T-helper 2 cell (primary cell): ENCODE measurements at regions not wholly inside any gene's neighbourhood (a gene's known extent, or its start where the extent isn't known, plus 50 kb on each side); places are given as distances from the start of the nearest gene placed in this dataset.
"Not testable (repeated sequence)": the region's sequence is repeated elsewhere in the genome, so short reads cannot be mapped to it uniquely, and the experiment has no call there.

Experiments
- DNase-seq, 5 experiments: peaks; one replicate each; pipeline versions ENCODE4 v3.0.0 to v3.0.0-alpha.2; 2012 to 2022

DNA sequence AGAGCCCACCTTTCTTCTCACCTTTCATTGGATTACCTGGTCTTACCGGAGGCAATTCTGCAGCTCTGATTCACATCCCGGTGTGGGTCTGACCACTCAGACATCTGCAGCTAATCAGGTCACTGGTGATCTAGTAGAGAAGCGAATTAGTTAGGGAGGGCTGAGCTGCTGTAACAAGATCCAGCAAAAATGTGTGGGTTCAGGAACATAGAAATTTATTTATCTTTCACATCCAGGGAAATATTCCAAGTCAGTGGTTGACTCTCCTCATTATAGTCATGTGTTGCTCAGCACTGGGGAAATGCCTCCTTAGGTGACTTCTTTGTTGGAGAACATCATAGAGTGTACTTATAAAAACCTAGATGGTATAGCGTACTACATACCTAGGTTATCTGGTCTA, 218.7 kb upstream of the PELI2 start:
- no peak for DNase-seq

DNA sequence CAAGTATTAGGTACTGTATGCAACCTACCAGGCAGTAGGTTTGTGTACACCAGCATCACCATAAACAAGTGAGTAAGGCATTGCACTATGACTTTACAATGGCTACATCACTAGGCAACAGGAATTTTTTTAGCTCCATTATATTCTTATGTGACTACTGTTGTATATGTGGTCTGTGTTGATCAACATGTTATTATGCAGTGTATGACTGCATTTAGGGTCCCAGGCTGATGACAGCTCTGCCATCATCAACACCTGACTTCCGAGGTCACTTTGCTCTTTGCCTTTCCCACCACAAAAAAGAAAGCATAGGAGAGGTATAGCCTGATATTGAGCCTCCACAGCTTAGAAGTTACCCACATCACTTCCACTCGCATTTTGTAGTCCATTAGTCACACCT, 217.5 kb upstream of the PELI2 start:
- DNase-seq, result no peak

DNA sequence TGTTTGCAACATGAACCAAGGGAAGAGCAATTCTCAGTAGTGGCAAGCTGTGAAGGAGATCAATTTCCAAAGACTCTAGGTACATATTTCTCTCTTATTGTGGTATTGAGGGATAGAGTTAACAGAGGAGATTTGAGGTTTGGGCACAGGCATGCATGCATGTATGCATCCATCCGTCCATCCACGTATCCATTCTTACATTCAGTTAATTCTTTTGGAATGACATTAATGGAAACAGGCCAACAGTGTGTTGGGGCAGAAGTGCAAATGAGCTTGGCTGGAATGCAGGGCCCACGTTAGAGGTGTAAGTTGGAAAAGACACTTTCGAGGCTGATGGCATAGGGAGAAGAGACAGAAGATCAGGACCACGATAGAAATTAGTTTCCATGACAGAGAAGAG, 216.9 kb upstream of the PELI2 start:
- DNase-seq, result no peak

DNA sequence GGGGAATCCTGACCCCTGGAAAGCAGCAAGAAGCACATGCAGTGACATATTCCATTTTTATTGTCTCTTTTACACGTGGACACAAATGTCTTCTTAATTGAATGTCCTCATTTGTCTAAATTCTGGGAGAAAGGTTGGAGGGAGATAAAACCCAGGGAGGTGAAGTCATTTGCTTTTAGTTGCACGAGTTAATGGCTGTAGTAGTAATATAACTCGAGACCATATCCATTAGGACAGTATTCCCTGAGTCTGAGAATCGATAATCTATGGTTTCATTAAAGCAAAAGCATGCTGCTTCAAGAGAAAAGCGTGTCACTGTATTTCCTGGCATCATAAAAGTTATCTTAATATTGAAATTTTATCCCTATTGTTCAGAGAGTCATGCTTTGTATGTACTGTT, 216.0 kb upstream of the PELI2 start:
- DNase-seq, result no peak

DNA sequence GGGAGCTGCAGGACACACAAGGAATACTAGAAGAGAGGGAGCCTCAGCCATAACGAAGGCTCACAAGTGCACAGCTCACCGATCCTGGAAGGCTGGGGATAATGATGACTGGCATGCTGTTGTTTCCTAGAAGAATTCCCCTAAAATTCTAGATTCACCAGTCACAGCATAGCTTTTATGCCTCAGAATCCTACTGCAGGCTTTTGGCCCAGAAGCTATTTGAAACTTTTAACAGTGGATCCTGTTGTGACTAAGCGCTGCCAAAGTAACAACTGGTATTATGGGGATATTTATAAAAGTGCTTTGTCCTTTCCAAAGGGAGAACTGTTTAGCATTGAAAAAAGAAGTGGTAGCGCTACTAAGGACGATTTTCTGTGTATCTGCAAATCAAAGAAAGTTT, 214.1 kb upstream of the PELI2 start:
- no peak for DNase-seq

DNA sequence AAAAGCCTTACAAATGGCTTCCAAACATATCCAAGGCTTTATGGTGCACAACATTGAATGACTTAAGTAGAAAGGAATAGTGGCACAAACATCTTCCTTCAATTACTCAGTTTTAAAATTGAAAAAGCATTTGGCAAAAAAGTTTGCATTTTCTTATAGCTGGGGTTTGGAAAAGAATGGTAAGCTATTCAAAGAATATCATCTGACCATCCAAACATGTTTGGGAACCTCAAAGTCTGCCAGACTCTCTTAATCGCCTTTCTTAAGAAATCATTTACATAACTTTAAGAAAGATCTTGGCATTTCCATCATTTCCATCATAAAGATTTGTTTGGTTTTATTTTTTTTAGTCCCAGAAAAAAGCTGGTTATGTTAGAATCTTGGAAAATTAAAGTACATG, 210.1 kb upstream of the PELI2 start:
- no peak for DNase-seq

DNA sequence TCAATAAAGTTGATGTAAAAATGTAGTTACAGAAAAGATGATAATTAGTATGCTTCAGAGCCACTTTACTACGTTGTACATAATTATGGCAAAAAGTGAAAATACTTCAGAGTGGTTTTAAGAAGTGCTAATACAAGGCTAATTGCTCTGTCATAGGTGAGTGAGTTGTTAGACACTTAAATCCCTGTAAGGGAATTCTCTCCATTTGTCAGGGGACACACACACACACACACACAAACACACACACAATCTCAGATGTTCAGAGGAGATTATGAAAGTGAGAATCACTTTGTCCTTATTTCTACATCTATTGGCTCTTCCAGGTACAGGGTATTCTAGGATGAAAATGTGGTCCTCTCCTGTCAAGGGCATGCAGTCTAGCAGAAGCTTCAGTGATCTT, 208.3 kb upstream of the PELI2 start:
- no peak for DNase-seq

DNA sequence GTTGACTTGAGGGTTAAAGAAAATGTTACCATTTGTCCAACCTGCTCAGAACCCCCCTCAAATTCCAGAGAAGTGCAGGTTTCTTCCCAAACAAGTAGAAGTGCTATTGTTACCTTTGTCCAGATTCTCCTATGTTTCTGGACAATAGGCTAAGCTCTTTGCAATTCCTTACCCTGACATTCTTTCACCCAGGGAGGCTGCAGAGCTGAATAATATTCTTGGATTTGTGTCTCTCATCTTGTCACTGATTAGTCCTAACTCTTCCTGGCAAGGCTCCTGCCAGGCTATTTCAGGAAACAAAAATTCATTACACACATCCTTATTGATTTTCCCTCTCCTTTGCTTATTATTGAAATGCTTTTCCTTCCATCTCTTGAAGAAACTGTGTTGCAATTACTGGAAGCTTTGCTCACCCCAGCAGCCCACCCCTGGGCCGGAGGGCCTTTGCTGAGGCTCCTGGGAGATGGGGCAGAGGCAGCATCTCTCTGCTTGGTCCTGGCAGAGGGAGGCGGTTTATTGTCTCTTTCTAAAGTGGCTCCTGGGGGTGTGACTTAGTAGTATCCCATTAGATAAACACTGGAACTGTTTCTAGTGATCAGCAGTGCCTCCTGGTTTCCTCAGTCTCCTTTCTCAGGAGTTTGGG, 207.5 kb upstream of the PELI2 start:
- no peak for DNase-seq

DNA sequence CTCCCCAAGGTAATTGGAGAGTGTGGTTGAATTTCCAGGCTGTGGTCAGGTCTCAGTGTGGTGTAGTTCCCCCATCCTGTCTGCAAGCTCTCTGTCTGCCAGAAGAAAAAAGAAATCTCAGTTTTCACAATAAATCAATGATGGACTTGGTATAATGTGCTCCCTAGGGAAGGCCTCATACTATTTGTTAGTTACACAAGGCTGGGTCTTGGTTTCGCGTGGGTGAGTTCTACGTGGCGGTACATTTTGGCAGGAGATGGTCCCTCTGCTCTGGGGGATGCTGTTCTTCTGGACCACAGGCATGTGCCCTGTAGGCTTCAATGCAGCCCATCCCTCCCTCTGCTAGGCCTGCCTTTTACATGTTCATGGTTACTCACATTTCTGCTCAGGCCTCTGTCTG, 206.4 kb upstream of the PELI2 start:
- DNase-seq, result no peak

DNA sequence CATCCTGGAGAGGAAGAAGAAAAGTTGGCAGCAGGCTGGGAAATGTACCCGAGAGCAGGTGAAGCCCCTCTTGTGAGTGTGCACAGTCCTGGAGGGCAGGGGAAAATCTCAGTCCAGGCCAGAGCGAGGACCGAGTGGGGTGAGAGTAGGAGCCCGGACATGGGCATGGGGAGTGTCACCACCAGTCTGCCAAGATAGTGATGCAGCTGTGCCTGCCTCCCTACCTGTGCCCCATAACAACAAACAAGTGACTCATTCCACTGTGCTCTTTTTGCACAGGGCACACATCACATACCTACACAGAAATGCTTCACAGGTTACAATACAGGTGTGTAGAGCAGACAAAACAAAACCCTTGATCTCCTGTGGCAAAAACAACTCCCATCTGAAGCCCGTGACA, 205.9 kb upstream of the PELI2 start:
- no peak for DNase-seq

DNA sequence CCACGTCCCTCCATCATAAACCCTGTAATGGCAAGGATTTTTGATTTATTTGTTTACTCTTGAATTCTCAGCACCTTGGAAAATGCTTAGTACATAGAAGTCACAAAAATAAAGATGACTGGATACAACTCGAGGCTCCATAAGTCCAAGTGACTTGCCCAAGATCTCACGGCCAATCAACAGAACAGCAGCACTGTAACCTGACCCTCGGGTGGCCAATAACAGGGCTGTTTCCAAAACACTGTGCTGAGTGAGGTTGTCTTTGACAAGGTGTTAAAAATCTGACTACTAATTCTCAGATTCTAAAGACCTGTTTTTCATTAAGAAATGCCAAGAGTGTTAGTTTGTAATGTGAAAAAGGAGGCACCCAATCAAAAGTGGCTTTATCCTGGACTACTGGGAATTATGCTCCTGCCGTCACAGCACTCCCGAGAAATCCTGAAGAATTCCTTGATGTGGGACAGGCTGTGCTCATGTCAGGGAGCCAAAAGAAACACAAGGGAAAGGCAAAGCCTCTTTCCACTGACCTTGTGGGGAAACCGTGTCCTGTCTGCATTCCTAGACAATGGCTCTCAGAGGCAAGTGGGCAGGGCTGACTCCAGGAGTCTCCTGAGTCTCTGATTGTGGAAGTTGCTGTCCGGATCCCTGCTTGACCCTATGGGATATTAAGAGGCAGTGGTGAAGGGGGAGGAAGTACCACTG, 204.7 kb upstream of the PELI2 start:
- DNase-seq, result no peak

DNA sequence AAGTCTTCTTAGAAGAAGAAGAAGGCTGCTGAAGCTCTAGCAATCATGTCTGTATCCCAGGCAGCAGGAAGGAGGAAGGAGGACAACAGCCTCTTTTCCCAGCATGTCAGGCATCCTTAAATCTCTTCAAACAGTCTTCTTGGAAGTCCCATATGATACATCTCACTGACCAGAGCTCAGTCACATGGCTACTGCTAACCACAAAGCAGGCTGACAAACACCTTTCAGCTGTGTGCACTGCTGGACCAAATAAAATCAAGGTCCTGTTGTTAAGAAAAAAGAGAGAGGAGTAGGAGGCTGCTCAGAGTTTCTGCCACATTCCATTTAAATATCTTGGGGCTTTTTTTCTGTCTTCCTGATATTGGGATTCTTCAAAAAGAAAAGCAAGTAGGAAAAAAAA, 203.4 kb upstream of the PELI2 start:
- no peak for DNase-seq

DNA sequence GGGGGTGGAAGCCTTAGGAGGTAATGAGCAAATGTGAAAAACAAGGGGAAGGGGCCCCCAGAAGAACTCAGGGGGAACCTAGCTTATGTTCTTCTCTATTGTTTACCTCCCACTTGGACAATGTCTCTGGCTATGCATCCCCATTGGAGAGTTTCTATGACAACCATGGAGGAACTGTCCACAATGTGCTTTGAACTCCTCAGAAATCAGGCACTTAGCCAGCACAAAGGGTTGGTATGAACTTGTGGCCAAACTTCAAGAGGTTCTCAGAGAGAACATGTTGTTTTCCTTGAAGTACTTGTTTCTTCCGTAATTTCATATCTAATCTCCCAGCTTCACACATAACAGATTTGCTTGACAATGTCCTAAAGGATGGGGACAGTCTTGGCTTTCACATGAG, 202.8 kb upstream of the PELI2 start:
- no peak for DNase-seq

DNA sequence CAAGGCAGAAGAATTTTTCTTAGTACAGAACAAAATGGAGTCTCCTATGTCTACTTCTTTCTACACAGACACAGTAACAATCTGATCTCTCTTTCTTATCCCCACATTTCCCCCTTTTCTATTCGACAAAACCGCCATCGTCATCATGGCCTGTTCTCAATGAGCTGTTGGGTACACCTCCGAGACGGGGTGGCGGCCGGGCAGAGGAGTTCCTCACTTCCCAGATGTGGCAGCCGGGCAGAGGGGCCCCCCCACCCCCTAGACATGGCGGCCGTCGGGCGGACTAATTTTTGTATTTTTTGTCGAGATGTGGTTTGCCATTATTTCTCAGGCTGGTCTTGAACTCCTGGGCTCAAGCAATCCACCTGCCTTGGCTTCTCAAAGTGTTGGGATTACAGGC, 198.4 kb upstream of the PELI2 start:
- not testable (repeated sequence) for DNase-seq

DNA sequence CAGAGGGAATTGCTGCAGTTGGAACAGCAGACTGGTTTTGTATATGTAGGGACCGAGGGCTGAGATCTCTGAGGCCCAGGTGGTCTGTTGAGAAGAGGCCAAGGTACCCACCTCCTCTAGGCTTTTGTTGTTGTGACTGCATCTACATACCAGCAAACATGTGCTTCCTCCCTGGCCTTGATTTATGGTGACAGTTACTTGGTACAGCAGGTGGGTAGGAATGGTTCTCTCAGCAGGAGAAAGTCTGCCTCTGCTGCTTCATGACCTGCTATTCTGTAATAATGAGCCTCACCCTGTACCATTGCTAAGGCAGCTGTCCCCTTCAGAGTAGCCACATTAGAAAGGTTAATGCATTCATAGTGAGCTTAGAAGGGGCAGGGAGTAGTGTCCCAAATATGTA, 196.7 kb upstream of the PELI2 start:
- no peak for DNase-seq

DNA sequence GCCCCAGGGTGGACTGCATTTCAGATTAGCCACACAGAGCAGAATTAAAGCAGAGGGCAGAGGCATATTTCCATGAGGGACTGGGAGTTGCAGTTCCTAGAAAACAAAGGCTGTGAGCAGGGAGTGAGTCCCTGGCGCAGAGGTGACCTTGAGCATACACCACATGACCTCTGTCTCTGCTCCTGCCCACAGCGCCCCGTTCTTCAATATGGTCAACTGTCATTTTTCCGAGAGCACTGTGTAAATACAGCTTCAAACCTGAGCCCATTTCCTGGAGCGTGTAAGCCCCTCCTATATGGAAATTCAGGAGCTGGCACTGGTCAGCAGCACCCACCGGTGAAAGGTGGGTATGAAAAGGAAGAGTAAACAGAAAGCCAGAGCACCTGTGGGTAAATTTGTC, 192.2 kb upstream of the PELI2 start:
- no peak for DNase-seq

DNA sequence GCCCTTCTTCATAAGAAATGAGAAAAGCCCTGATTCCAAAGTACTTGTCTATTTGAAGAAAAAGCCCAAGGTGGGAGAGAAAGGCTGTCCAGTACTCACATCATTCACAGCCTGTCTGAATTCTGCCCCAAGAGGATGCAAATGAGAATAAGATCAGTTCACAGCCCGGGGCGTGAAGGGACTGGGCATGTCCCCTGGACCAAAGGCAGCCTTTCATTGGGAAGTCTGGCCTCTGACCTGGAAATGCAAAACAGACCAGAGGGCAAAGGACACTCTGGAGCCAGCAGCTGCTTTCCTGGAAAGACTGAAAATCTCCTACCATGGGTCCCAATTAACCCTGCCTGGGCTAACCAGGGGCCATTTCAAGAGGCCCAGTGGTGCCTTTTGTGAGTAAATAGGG, 191.2 kb upstream of the PELI2 start:
- no peak for DNase-seq

DNA sequence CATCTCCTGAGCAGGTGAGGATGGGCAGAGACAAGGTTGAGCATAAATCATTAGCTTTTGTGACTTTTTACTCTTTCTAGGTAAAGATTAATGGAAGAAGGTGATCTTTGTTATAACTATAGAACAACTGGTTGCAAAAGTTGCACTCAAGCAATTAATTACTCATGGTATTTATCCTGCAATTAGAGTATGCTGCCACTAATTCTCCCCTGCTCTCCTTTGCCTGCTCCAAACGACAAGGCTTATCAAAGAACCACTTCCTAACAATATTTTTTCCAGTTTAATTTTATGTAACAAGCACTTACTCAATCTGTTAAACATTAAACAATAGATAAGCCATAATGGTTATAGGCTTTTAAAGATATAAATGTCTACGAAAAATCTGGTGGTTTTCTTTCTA, 189.9 kb upstream of the PELI2 start:
- DNase-seq, result no peak

DNA sequence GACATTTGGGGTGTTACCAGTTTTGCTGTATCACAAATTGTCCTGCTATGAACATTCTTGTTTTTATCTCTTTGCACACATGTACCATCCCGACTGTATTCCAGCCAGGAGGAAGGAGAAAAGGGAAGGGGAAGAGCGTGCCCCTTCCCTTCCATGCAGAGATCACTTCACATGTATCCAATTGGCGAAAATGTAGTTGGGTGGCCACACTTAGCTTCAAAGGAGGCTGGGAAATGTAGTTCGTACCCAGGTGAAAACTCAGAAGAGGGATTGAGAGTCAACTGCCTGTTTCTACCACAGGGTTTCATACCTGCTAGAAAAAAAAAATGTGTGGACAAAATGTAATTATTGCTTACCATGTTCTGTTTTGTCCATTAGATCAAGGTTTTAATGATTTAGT, 189.1 kb upstream of the PELI2 start:
- DNase-seq, result no peak

DNA sequence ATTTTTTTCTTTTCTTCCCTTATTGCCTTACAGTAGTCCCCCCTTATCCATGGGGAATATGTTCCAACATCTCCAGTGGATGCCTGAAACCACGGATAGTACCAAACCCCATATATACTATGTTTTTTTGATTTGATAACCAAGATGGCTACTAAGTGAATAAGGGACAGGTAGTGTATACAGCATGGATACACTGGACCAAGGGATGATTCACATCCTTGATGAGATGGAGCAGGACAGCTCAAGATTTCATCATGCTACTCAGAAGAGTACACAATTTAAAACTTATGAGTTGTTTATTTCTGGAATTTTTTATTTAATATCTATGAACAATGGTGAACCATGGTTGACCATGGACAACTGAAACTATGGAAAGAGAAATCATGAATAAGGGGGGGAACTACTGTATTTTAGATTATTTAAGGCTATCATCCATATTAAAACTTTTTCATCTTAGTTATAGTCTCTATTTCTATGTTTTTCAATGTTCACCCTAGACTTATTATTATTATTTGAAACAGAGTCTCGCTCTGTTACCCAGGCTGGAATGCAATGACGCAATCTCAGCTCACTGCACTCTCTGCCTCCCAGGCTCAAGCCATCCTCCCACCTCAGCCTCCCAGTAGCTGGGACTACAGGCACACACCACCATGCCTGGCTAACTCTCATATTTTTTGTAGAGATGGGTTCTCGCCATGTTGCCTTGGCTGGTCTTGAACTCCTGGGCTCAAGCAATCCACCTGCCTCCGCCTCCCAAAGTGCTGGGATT, 188.0 kb upstream of the PELI2 start:
- no peak for DNase-seq

DNA sequence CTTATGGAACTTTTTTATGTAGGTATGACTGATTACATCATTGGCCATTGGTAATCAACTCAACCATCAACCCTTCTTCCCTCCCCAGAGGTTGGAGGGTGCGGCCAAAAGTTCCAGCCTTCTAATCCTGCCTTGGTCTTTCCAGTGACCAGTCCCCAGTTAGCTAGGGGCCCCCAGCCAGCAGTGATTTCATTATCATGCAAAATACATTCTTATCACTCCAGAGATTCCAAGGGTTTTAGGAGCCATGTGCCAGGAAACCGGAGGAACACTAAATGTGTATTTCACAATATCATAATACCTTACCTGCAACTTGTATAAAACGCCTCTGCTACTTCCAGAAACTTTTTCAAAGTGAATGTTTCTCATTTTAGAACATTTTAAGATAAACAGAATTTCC, 181.5 kb upstream of the PELI2 start:
- DNase-seq, result no peak

DNA sequence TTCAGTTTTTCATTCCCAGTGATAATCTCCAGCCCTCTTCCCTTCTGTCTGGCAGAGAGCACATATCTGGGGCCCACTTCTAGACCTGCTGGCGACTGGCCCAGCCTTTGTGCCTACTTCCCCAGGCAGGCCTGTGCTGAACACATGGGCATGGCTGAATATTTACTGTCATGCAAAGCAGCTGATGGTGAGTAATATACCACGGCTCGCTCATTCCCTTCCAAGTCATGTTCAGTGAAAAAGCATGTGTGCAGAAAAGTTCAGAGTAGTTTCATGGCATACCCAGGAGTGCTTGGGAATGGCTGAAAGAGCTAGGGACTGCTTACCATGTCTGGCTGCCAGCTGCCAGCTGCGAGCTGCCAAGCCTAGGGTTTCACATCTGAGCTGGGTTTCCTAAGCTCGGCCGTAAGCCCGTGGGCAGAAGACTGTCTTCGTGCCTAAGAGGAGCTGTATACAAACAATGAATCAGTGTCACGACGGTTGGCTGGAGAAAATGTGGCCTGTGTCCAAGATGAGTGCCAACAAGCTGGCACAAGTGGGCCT, 179.9 kb upstream of the PELI2 start:
- no peak for DNase-seq

DNA sequence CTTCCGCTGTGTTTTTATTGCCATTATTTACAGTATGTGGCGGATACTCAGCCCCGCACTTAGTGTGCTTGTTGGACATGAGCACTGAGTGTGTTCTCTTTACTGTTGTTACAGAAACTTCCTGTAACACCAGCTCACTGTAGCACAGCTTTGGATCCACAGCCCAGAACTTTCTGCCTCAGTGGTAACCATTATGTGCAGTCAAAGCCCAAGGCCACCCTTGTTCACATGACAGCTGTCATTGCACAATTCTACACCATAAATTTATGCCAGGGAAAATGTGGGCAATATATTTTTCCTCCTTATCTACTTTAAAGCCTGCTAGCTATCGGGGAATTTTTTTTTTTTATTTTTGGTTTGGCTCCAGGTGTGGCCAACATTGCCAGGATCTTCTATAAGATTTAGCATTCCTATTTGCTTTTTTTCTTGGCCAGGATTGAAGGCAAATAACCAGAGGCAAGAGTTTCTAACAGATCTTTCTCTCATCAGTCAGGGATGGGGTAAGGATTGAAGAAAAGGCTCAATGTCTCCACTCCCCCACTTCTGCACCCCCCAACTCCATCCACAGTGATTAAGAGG, 176.0 kb upstream of the PELI2 start:
- DNase-seq, result no peak

DNA sequence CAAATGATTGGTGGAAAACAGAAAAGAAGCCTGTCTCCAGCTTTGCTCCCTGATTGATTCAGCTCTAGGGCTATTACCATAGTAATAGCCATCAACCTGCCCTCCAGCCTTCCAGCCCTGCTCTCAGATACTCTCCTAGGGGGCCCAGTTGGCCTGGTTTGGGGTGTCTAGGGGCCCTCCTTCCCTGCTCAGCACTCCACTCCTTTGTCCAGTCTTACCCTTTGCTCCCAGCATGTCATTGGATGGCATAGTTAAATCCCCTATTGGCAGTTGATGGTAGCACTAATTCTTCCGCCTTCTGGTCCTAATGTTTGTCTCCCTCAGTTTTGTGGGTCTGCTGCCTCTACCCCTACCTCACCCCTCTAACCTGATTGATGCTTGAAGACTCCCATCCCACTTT, 175.4 kb upstream of the PELI2 start:
- DNase-seq, result no peak
